ENCODE measurements at regions not wholly inside any gene's neighbourhood (a gene's known extent, or its start where the extent isn't known, plus 50 kb on each side); places are given as distances from the start of the nearest gene placed in this dataset.

GRCh38 chr1:182200025-182200812 lies 138.7 kb upstream of the ZNF648 start:
- TF ChIP-seq CTCF (IDR thresholded peaks at IDR 0.05; ENCODE audit: insufficient read depth, low read length): no peak
- TF ChIP-seq REST (IDR thresholded peaks at IDR 0.05; ENCODE audit: insufficient replicate concordance, low read depth): no peak
